NCI-H2029 (cell line): ENCODE measurements at regions not wholly inside any gene's neighbourhood (a gene's known extent, or its start where the extent isn't known, plus 50 kb on each side); places are given as distances from the start of the nearest gene placed in this dataset.

ENCODE experiments used
- DNase-seq: peaks from one replicate; lab custom pipeline; 2025; lab: John Stamatoyannopoulos, UW

- DNase-seq: no peak
These were observed 75.8 kb upstream of the SOD3 start for GRCh38 chr4:24719615-24720014.

DNA sequence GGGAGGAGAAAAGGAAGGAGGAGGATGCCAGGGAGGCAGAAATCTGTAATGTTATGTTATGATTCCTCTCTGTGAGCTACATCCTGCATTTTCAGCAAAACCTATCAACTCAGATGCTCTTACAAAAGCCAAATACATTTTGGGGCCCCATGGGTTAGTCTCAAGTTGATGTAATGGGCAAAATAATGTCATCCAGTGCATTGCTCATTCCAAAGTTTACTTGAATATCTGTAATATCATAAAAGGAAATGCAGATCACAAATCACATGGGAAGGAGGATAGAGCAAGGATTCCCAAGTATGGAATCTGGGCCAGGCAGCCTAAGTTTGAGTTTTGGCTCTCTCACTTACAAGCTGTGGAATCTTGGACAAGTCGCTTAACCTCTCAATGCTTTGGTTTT lies 74.9 kb upstream of the SOD3 start:
- DNase-seq: no peak

DNA sequence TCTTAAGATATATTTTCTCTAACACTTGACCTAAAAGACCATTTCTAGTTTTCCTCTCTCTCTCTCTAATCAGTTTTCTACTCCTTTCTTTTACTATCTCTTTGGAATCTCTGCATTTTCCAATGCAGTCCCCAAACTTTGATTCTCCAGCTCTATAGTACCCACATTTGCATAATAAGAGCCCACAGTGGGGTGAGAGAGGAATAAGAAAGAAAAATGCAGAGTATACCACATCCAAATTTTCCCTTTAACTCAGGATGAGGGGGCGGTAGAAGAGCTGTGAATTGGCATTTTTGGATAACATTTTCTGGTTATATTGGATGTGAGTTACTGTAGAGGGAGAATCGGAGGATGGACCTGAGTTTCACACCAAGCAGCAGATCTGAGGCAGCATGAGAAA lies 74.4 kb upstream of the SOD3 start:
- no peak for DNase-seq

- DNase-seq: no peak
These were observed 73.3 kb upstream of the SOD3 start for GRCh38 chr4:24722026-24722568.

DNA sequence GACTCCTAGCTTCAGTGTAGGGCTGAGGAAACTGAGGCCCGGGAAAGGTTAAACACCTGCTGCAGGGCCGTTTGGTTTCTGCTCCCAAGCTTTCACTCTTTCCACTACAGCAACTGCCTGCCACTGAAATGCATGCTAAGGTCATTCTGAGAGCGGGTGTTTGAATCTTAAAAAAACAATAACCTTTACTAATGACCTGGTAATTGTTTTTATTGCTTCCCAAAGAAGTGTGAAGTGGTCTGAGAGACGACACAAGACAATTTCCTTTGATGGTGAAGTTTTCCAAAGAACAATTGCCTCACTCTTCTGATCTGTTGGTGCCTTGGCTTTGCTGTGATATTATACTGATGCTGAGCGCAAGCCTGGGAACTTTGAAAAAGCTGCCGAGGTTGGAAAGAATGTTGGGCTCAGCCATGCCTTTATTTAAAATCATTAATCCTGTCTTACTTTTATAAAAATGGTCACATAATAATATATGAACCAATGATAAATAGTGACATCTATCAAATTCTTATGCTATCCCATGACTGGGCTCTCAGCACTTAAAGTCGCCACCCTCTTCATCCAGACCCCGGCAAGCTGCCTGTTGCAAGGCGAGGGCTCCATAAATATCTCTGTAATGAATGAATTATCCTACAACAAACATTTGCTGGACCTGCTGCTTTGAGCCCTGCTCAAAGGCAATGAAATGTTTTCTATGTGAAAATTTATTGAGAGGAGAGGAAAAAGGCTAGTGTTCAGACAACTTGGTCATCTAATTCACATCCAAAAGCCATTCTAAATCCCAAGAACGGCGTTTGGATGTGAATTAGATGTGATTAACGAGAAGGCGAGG lies 67.8 kb upstream of the SOD3 start:
- DNase-seq: no peak

- DNase-seq: no peak
These were observed 66.1 kb upstream of the SOD3 start for GRCh38 chr4:24729119-24729730.

- DNase-seq: no peak
These were observed 64.9 kb upstream of the SOD3 start for GRCh38 chr4:24730256-24731001.

GRCh38 chr4:24731448-24731847 lies 63.9 kb upstream of the SOD3 start:
- no peak for DNase-seq

DNA sequence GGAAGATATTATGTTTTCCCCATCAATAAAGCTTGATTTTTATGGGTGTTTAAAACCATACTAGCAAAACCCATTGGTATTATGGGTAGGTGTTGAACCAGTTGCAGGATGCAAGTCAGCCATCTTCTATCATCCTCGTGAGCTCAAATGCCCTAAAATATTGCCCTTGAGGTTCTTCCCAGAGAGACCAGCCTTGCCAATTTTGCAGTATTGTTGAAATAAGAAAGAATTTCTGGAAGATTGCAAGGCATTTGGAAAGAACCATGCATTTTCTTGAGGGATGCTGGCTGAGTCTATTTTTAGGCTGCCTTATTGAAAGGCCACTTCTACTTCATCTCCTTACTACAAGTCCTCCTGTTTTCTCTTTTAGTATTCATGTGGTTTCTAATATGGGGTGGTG lies 60.9 kb upstream of the SOD3 start:
- no peak for DNase-seq

DNA sequence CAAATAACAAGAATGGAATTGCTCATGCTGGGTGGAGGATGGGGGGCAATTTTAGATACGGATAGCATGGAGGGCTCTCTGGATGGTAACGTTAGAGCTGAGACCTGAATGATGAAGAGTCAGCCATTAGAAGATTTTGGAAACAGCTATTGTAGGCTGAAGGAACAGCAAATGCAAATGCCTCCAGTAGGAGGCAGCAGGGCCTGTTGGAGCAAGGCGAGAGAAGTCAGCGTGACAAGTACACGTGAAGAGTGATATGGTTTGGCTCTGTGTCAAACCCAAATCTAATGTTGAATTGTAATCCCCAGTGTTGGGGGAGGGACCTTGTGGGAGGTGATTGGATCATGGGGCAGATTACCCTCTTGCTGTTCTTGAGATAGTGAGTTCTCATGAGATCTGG lies 59.3 kb upstream of the SOD3 start:
- no peak for DNase-seq

DNA sequence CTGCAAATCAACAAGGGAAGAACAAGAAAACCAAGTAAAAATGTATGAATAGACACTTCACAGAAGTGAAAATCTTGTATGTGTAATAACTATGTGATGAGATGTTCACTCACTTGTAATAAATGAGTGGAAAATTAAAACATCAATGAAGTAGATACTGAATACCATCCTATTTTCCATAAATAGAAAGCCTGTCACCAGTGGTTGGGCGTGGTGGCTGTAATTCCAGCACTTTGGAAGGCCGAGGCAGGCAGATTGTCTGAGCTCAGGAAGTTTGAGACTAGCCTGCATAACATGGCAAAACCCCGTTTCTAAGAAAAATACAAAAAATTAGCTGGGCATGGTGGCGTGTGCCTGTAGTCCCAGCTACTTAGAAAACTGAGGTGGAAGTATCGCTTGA lies 53.5 kb upstream of the SOD3 start:
- DNase-seq: no peak

- no peak for DNase-seq
These were observed 53.0 kb upstream of the SOD3 start for GRCh38 chr4:24742335-24742734.

DNA sequence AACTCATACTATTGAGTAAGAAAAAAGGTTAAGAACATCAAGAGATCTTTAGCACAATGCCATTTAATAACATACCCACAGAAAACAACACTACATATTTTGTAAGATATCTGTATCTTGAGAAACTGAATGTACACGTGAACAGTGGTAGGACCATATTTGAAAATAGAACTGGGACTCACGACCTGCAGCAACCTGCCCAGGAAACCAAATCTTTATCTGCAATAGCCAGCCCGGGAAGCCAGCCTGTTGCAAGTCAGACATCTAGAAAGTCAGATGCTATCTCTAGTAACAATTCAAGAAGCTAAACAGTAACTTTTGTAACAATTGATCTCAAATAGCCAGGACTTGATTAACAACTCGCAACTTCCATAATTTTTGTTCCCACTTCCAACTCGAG lies 52.6 kb upstream of the SOD3 start:
- no peak for DNase-seq

DNA sequence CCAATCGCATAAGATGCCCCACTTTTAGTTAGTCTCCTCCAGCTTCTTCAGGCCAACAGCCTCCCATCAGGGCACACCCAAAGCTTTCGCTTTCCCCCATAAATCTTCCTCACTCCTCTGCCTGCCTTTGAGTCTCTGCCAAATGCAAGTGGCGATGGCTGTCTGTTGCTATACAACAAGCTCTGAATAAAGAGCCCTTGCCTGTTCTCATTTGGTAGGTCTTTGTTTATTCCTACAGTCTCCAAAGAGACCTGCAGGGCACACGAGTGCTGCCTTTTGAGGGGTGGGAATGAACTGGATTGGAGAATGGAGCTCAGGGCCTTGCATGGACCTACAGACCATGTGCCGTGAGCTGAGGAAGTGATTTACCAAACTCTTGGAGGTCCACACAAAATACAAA lies 52.2 kb upstream of the SOD3 start:
- no peak for DNase-seq

GRCh38 chr4:24743927-24744326 lies 51.4 kb upstream of the SOD3 start:
- DNase-seq: no peak

DNA sequence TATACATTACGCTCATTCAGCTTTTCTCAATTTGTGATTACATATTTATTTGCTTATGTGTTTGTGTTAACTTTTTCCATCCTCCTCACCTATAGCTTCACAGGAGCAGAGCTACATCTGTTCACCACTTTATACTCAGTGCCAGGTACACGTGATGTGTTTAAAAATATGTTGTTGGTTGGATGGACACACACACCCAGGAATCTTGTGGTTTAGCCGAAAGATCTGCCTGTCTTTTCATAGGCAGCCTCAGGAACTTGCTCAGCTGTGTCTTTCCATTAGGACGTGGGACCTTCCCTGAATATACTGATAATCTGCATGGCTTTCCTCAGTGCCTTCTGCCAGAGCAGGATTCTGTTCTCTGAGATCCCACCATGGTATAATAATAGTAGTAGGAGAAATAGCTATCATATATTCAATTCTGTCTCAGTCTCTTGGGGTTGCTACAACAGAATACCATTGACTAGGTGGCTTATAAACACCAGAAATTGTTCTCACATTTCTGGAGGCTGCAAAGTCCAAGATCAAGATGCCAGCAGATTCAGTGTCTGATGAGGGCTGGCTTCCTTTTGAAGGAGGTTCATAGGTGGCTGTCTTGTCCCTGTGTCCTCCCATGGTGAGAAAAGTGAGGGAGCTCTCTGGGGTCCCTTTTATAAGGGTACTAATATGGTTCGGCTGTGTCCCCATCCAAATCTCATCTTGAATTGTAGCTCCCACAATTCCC lies 50.0 kb upstream of the SOD3 start:
- no peak for DNase-seq
